Fibroblast of pulmonary artery (primary cell): ENCODE measurements at regions not wholly inside any gene's neighbourhood (a gene's known extent, or its start where the extent isn't known, plus 50 kb on each side); places are given as distances from the start of the nearest gene placed in this dataset.

Experiments
- DNase-seq: peaks from one replicate; pipeline ENCODE4 v3.0.0-alpha.2; 2010; ENCODE audit warnings: low read depth
- H3K4me3 ChIP-seq: replicated peaks from 2 replicates; pipeline ENCODE4 v1.5.1; 2011; ENCODE audit warnings: low read depth, mild to moderate bottlenecking, control low read depth, low read length, moderate library complexity
- TF ChIP-seq, protein P1 (sequence below): IDR thresholded peaks from 2 replicates; pipeline ENCODE4 v1.5.1; 2011; ENCODE audit warnings: mild to moderate bottlenecking, control low read depth, low read length, inconsistent platforms; ENCODE audit errors: missing control alignments

DNA sequence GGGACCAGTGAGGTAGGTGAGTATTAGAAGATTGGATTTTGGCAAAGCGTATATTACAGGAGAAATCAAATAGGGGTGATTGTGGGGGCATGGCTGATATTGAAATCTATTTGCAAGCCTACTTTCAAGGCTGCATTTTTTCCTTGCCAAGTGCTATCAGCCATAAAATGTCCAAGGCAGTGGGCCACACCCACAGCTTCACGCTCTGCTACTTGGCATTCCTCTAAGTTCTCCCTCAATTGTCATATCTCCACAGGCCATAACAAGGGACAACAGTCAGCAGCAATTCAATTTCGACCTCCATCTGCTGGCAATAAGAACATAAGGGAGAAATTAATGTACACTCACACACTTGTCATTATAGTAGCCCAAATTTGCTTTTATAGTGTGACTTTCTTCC, 667.1 kb upstream of the PKN2 start:
- no peak for DNase-seq
- no peak overlapping the region for H3K4me3 ChIP-seq
- TF ChIP-seq, protein P1, sequence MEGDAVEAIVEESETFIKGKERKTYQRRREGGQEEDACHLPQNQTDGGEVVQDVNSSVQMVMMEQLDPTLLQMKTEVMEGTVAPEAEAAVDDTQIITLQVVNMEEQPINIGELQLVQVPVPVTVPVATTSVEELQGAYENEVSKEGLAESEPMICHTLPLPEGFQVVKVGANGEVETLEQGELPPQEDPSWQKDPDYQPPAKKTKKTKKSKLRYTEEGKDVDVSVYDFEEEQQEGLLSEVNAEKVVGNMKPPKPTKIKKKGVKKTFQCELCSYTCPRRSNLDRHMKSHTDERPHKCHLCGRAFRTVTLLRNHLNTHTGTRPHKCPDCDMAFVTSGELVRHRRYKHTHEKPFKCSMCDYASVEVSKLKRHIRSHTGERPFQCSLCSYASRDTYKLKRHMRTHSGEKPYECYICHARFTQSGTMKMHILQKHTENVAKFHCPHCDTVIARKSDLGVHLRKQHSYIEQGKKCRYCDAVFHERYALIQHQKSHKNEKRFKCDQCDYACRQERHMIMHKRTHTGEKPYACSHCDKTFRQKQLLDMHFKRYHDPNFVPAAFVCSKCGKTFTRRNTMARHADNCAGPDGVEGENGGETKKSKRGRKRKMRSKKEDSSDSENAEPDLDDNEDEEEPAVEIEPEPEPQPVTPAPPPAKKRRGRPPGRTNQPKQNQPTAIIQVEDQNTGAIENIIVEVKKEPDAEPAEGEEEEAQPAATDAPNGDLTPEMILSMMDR = no peak

DNA sequence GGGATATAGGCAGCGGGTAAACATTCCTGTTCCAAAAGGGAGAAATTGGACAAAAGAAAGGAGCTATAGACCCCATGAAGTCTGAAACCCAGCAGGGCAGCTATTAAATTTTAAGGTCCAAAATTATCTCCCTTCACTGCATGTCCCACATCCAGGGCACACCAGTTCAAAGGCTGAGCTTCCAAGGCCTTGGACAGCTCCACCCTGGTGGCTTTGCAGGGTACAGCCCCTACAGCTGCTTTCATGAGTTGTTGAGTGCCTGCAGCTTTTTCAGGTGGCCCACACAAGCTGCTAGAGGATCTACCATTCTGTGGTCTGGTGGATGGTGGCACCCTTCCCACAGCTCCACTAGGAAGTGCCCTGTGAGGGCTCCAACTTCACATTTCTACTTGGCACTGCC, 662.5 kb upstream of the PKN2 start:
- no peak for DNase-seq
- no peak overlapping the region for H3K4me3 ChIP-seq
- TF ChIP-seq, protein P1 = no peak

DNA sequence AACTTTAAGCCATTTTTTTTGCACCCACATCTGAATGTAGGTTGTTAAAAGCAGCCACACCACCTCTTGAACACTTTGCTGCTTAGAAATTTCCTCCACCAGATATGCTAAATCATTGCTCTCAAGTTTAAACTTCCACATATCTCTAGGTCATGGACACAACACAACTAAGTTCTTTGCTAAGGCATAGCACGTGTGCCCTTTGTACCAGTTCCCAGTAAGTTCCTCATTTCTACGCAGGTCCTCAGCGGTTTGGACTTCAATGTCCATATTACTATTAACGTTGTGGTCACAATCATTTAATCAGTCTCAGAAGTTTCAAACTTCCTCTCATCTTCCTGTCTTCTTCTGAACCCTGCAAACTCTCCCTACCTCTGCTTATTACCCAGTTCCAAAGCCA, 661.6 kb upstream of the PKN2 start:
- TF ChIP-seq, protein P1 = no peak
- DNase-seq = no peak
- no peak overlapping the region for H3K4me3 ChIP-seq

DNA sequence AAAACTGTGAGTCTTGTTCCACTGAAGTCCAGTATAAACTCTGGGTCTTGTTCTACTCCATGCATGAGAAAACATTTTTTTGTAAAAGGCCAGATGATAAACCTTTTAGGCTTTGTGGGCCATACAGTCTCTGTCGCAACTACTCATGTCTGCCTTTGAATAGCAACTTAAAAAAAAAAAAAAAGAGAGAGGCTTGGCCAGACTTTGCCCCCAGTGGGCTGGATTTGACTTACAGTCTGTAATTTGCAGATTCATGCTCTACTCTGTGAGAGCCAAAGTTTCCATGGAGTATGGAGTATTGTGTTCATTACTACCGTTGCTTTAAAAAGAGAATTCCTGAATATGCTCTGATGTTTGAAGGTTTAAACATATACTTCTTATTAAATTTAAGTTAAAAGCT, 654.9 kb upstream of the PKN2 start:
- DNase-seq = peak; percentile 40
- TF ChIP-seq, protein P1 = no peak
- no peak overlapping the region for H3K4me3 ChIP-seq

DNA sequence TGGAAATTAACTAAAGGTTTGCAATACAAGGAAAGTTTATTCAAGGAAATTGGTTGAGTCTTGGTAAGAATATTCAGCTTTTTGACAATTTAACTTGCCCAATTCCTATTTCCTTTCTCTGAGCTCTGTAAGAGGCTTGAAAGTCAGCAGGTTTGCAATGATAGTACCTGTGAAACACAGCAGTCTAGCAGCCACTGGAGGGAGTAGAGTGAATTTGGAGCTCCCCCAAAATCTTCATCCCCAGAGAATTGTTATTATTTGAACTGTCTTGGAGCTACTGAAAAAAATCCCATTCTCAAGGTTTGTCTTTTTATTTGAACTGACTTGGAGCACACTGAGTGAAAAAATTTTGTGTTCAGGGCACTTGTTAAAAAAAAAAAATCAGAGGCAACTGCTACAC, 654.2 kb upstream of the PKN2 start:
- DNase-seq = no peak
- H3K4me3 ChIP-seq = no peak overlapping the region
- TF ChIP-seq, protein P1 = no peak

DNA sequence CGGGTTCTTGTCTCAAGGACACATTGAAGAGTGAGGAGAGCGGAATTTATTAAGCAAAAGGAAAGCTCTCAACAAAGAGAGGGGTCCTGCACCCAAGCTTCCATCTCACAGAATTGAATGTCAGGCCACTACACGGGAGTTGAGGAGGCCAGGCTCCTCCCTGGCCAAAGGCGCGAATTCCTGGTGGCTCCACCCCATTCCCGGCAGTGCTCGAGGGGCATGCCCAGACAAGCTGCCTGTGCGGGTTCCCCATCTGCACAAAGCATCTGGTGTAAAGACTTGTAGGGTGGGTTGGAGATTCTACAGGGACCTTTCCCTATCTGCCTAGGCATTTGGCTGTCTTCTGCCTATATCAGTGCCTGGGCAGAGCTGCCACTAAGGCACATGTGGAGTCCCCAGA, 648.5 kb upstream of the PKN2 start:
- TF ChIP-seq, protein P1 = no peak
- no peak overlapping the region for H3K4me3 ChIP-seq
- no peak for DNase-seq

DNA sequence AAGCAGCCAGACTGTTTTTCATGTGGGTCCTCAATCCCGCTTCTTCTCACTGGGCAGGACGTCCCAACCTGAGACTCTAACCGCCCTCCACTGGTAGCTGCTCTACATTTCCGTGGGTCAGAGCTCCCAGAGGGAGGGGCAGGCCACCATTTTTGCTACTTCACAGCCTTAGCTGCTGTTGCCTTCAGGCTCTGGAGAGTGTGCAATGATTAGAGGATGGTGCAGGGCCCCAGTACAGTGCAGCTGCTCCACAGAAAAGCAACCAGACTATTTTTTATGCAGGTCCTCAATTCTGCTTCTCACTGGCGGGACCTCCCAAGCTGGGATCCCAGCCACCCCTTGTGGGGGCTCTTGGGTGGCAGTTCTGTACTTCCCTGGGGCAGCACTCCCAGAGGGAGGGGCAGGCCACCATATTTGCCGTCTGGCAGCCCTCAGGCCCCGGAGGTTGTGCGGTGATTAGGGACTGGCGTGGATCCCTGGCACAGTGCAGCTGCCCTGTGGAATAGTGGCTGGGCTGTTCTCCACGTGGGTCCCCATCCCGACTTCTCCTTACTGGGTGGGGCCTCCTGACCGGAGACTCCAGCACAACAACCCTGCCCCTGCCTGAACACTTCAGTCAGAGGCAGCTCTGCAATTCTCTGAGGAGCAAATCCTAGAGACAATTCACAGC, 647.6 kb upstream of the PKN2 start:
- H3K4me3 ChIP-seq = no peak overlapping the region
- DNase-seq = no peak
- TF ChIP-seq, protein P1 = no peak
